ENCODE measurements at regions not wholly inside any gene's neighbourhood (a gene's known extent, or its start where the extent isn't known, plus 50 kb on each side); places are given as distances from the start of the nearest gene placed in this dataset.

GRCh38 chr21:16842696-16843035, 670.2 kb upstream of the CXADR start:
- H2BK5ac ChIP-seq (ENCODE audit: low read depth, low read length, poor library complexity): no peak overlapping the region
- H3K9me3 ChIP-seq (ENCODE audit: insufficient read depth, low read depth, low read length): no peaks in the 10 kb centered on the region
- H3K79me2 ChIP-seq (ENCODE audit: control insufficient read depth, insufficient read depth, low read length, poor library complexity): no peaks in the 10 kb centered on the region
- no CpG with 5 or more reads among the region's 5 CpGs for WGBS (ENCODE audit: extremely low coverage, insufficient coverage, insufficient read length)
- H4K8ac ChIP-seq (ENCODE audit: low read depth, low read length): no peak overlapping the region
- no peak overlapping the region for H3K14ac ChIP-seq (ENCODE audit: low read length)
- H2BK12ac ChIP-seq (ENCODE audit: low read length): no peak overlapping the region
- no peak overlapping the region for H3K9ac ChIP-seq (ENCODE audit: low read length)
- H3K4ac ChIP-seq (ENCODE audit: low read depth, low read length): no peak overlapping the region
- no peaks in the 10 kb centered on the region for H3K4me1 ChIP-seq (ENCODE audit: control insufficient read depth in 1 of 2, insufficient read depth in 2 of 2, low read length in 2 of 2)
- no peak overlapping the region for H4K12ac ChIP-seq (ENCODE audit: low read depth, low read length)
- no peaks in the 10 kb centered on the region for H3K27me3 ChIP-seq (ENCODE audit: insufficient read depth, low read length)
- no peak overlapping the region for H4K91ac ChIP-seq (ENCODE audit: low read depth, low read length)
- H3K79me1 ChIP-seq (ENCODE audit: low read length): no peaks in the 10 kb centered on the region
- H2AK5ac ChIP-seq (ENCODE audit: low read length): no peak overlapping the region
- H3K27ac ChIP-seq (ENCODE audit: low read depth, low read length): no peak overlapping the region
- no peak overlapping the region for H2AFZ ChIP-seq (ENCODE audit: insufficient read depth, low read length, poor library complexity)
- H3K4me3 ChIP-seq (ENCODE audit: low read depth, low read length): no peak overlapping the region
- DNase-seq: no peak
- H2BK120ac ChIP-seq (ENCODE audit: insufficient read depth, low read length, poor library complexity): no peak overlapping the region
- no peaks in the 10 kb centered on the region for H3K36me3 ChIP-seq (ENCODE audit: control insufficient read depth in 1 of 2, insufficient read depth in 2 of 2, low read length in 2 of 2)
- no peak overlapping the region for H3K4me2 ChIP-seq (ENCODE audit: low read length)
- no peak overlapping the region for H3K18ac ChIP-seq (ENCODE audit: low read length)
- no peak overlapping the region for H3K23ac ChIP-seq (ENCODE audit: low read length)

DNA sequence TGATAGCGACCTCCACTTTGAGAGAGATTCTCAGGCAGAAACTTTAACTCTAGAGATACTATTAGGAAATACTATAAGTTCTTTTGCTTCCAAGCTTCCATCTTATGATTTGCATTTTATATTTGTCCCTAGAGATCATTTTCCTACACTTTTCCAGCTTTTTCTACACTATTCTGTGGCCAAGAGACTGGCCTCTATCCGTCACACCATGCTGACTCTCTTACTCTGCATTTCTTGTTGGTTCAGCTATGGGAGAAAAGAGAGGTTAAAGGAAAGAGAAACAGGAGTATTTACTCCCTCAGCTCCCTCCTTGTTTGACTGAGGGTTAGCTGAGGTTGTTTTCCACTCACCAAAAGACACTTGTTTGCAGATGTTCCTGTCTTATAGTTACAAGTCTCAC, 665.6 kb upstream of the CXADR start:
- Histone ChIP-seq H3K4me2 (ENCODE audit: low read length) (no peak overlapping the region), H3K4me1 (ENCODE audit: control insufficient read depth in 1 of 2, insufficient read depth in 2 of 2, low read length in 2 of 2) (no peaks in the 10 kb centered on the region), H3K79me1 (ENCODE audit: low read length) (no peaks in the 10 kb centered on the region), H3K18ac (ENCODE audit: low read length) (no peak overlapping the region), H3K27me3 (ENCODE audit: insufficient read depth, low read length) (no peaks in the 10 kb centered on the region), H3K4ac (ENCODE audit: low read depth, low read length) (no peak overlapping the region), H4K8ac (ENCODE audit: low read depth, low read length) (no peak overlapping the region), H2BK12ac (ENCODE audit: low read length) (no peak overlapping the region), H3K36me3 (ENCODE audit: control insufficient read depth in 1 of 2, insufficient read depth in 2 of 2, low read length in 2 of 2) (no peaks in the 10 kb centered on the region), H3K23ac (ENCODE audit: low read length) (no peak overlapping the region), H2BK120ac (ENCODE audit: insufficient read depth, low read length, poor library complexity) (no peak overlapping the region), H3K4me3 (ENCODE audit: low read depth, low read length) (no peak overlapping the region), H4K12ac (ENCODE audit: low read depth, low read length) (no peak overlapping the region), H3K27ac (ENCODE audit: low read depth, low read length) (no peak overlapping the region), H2AFZ (ENCODE audit: insufficient read depth, low read length, poor library complexity) (no peak overlapping the region), H3K79me2 (ENCODE audit: control insufficient read depth, insufficient read depth, low read length, poor library complexity) (no peaks in the 10 kb centered on the region), H2AK5ac (ENCODE audit: low read length) (no peak overlapping the region), H3K14ac (ENCODE audit: low read length) (no peak overlapping the region), H2BK5ac (ENCODE audit: low read depth, low read length, poor library complexity) (no peak overlapping the region), H3K9ac (ENCODE audit: low read length) (no peak overlapping the region), H3K9me3 (ENCODE audit: insufficient read depth, low read depth, low read length) (no peaks in the 10 kb centered on the region), H4K91ac (ENCODE audit: low read depth, low read length) (no peak overlapping the region)
- DNase-seq: no peak
- no CpG with 5 or more reads among the region's 2 CpGs for WGBS (ENCODE audit: extremely low coverage, insufficient coverage, insufficient read length)

DNA sequence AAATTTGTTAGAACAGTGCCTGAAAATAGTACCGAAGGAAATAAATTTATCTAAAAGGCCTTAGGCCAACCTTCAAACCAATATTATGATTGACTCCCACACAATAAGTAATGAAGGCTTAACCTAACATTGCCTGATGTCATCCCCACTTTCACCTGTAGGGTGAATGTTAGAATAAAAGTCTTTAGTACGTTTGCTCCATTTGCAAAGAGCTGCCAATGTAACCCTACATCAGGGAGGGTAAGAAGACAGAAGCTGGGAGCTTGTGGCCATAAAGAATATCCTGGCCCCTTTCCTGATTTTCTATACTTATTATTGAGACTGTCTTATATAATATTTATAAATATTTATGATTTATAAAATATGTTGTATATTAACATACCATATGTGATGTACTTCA, 661.8 kb upstream of the CXADR start:
- no peak overlapping the region for H3K9ac ChIP-seq (ENCODE audit: low read length)
- no peak overlapping the region for H4K12ac ChIP-seq (ENCODE audit: low read depth, low read length)
- H3K14ac ChIP-seq (ENCODE audit: low read length): no peak overlapping the region
- H2AK5ac ChIP-seq (ENCODE audit: low read length): no peak overlapping the region
- H3K27ac ChIP-seq (ENCODE audit: low read depth, low read length): no peak overlapping the region
- H3K4me3 ChIP-seq (ENCODE audit: low read depth, low read length): no peak overlapping the region
- no peak for DNase-seq
- H3K79me2 ChIP-seq (ENCODE audit: control insufficient read depth, insufficient read depth, low read length, poor library complexity): no peaks in the 10 kb centered on the region
- H2BK12ac ChIP-seq (ENCODE audit: low read length): no peak overlapping the region
- no peak overlapping the region for H3K18ac ChIP-seq (ENCODE audit: low read length)
- no peak overlapping the region for H2AFZ ChIP-seq (ENCODE audit: insufficient read depth, low read length, poor library complexity)
- no peak overlapping the region for H3K23ac ChIP-seq (ENCODE audit: low read length)
- no peak overlapping the region for H4K8ac ChIP-seq (ENCODE audit: low read depth, low read length)
- H2BK5ac ChIP-seq (ENCODE audit: low read depth, low read length, poor library complexity): no peak overlapping the region
- no peak overlapping the region for H4K91ac ChIP-seq (ENCODE audit: low read depth, low read length)
- H3K36me3 ChIP-seq (ENCODE audit: control insufficient read depth in 1 of 2, insufficient read depth in 2 of 2, low read length in 2 of 2): no peaks in the 10 kb centered on the region
- no peaks in the 10 kb centered on the region for H3K27me3 ChIP-seq (ENCODE audit: insufficient read depth, low read length)
- no peaks in the 10 kb centered on the region for H3K4me1 ChIP-seq (ENCODE audit: control insufficient read depth in 1 of 2, insufficient read depth in 2 of 2, low read length in 2 of 2)
- H2BK120ac ChIP-seq (ENCODE audit: insufficient read depth, low read length, poor library complexity): no peak overlapping the region
- no peak overlapping the region for H3K4me2 ChIP-seq (ENCODE audit: low read length)
- H3K79me1 ChIP-seq (ENCODE audit: low read length): no peaks in the 10 kb centered on the region
- no peak overlapping the region for H3K4ac ChIP-seq (ENCODE audit: low read depth, low read length)
- no CpG with 5 or more reads among the region's 2 CpGs for WGBS (ENCODE audit: extremely low coverage, insufficient coverage, insufficient read length)
- H3K9me3 ChIP-seq (ENCODE audit: insufficient read depth, low read depth, low read length): no peaks in the 10 kb centered on the region

- Histone ChIP-seq H3K18ac (ENCODE audit: low read length) (no peak overlapping the region), H2BK5ac (ENCODE audit: low read depth, low read length, poor library complexity) (no peak overlapping the region)
Observed at GRCh38 chr21:16855164-16855667, 657.6 kb upstream of the CXADR start.

More at GRCh38 chr21:16855164-16855667, 657.6 kb upstream of the CXADR start:
- no peak overlapping the region for H4K91ac ChIP-seq (ENCODE audit: low read depth, low read length)
- DNase-seq: no peak
- no peak overlapping the region for H2BK12ac ChIP-seq (ENCODE audit: low read length)
- no peaks in the 10 kb centered on the region for H3K79me1 ChIP-seq (ENCODE audit: low read length)
- H3K4me1 ChIP-seq (ENCODE audit: control insufficient read depth in 1 of 2, insufficient read depth in 2 of 2, low read length in 2 of 2): no peaks in the 10 kb centered on the region
- no peak overlapping the region for H3K9ac ChIP-seq (ENCODE audit: low read length)
- no peaks in the 10 kb centered on the region for H3K27me3 ChIP-seq (ENCODE audit: insufficient read depth, low read length)
- no peak overlapping the region for H3K4me3 ChIP-seq (ENCODE audit: low read depth, low read length)
- no peak overlapping the region for H3K14ac ChIP-seq (ENCODE audit: low read length)
- H3K9me3 ChIP-seq (ENCODE audit: insufficient read depth, low read depth, low read length): no peaks in the 10 kb centered on the region
- no peaks in the 10 kb centered on the region for H3K79me2 ChIP-seq (ENCODE audit: control insufficient read depth, insufficient read depth, low read length, poor library complexity)
- H4K8ac ChIP-seq (ENCODE audit: low read depth, low read length): no peak overlapping the region
- H2BK120ac ChIP-seq (ENCODE audit: insufficient read depth, low read length, poor library complexity): no peak overlapping the region
- H3K36me3 ChIP-seq (ENCODE audit: control insufficient read depth in 1 of 2, insufficient read depth in 2 of 2, low read length in 2 of 2): no peaks in the 10 kb centered on the region
- no peak overlapping the region for H2AK5ac ChIP-seq (ENCODE audit: low read length)
- H3K27ac ChIP-seq (ENCODE audit: low read depth, low read length): no peak overlapping the region
- no peak overlapping the region for H3K4me2 ChIP-seq (ENCODE audit: low read length)
- H3K23ac ChIP-seq (ENCODE audit: low read length): no peak overlapping the region
- no peak overlapping the region for H4K12ac ChIP-seq (ENCODE audit: low read depth, low read length)
- no peak overlapping the region for H3K4ac ChIP-seq (ENCODE audit: low read depth, low read length)
- H2AFZ ChIP-seq (ENCODE audit: insufficient read depth, low read length, poor library complexity): no peak overlapping the region
